DMS 273 (cell line): ENCODE measurements at regions not wholly inside any gene's neighbourhood (a gene's known extent, or its start where the extent isn't known, plus 50 kb on each side); places are given as distances from the start of the nearest gene placed in this dataset.
A peak's percentile ranks its signal among the peaks of the same experiment; 100 is the strongest.

Experiments
- DNase-seq: peaks from one replicate; lab custom pipeline; 2025; ENCODE audit not compliant: unreplicated experiment; lab: John Stamatoyannopoulos, UW

GRCh38 chr13:64417581-64417980 is 2812.6 kb downstream of the PCDH9 start:
- no peak for DNase-seq

- no peak for DNase-seq
Observed at GRCh38 chr13:64414381-64414780, 2815.8 kb downstream of the PCDH9 start.

- no peak for DNase-seq
Observed at GRCh38 chr13:64413529-64413928, 2816.6 kb downstream of the PCDH9 start.

- DNase-seq, result no peak
Observed at GRCh38 chr13:64410276-64411053, 2819.7 kb downstream of the PCDH9 start.

- DNase-seq, result no peak
Observed at GRCh38 chr13:64397701-64398100, 2832.4 kb downstream of the PCDH9 start.

- DNase-seq, result no peak
Observed at GRCh38 chr13:64377606-64378005, 2852.5 kb downstream of the PCDH9 start.

GRCh38 chr13:64371461-64371860 is 2858.7 kb downstream of the PCDH9 start:
- DNase-seq, result no peak

- no peak for DNase-seq
Observed at GRCh38 chr13:64371045-64371444, 2859.1 kb downstream of the PCDH9 start.

- no peak for DNase-seq
Observed at GRCh38 chr13:64369121-64369520, 2861.0 kb downstream of the PCDH9 start.

GRCh38 chr13:64362564-64362963 is 2867.6 kb downstream of the PCDH9 start:
- no peak for DNase-seq

GRCh38 chr13:64347664-64348063 is 2882.5 kb downstream of the PCDH9 start:
- DNase-seq, result no peak

- no peak for DNase-seq
Observed at GRCh38 chr13:64339373-64340063, 2890.6 kb downstream of the PCDH9 start.

GRCh38 chr13:64338671-64339070 is 2891.5 kb downstream of the PCDH9 start:
- DNase-seq, result no peak

GRCh38 chr13:64333888-64334287 is 2896.2 kb downstream of the PCDH9 start:
- DNase-seq, result no peak

- peak; percentile 17 for DNase-seq
Observed at GRCh38 chr13:64332048-64332447, 2898.1 kb downstream of the PCDH9 start.

- DNase-seq, result peak; percentile 28
Observed at GRCh38 chr13:64327505-64328194, 2902.5 kb downstream of the PCDH9 start.

GRCh38 chr13:64314331-64314730 is 2898.7 kb upstream of the PCDH20 start:
- no peak for DNase-seq

GRCh38 chr13:64311948-64312347 is 2896.3 kb upstream of the PCDH20 start:
- no peak for DNase-seq

- DNase-seq, result no peak
Observed at GRCh38 chr13:64311112-64311511, 2895.5 kb upstream of the PCDH20 start.

- no peak for DNase-seq
Observed at GRCh38 chr13:64305246-64305645, 2889.6 kb upstream of the PCDH20 start.

GRCh38 chr13:64300239-64300638 is 2884.6 kb upstream of the PCDH20 start:
- no peak for DNase-seq

GRCh38 chr13:64293923-64294322 is 2878.3 kb upstream of the PCDH20 start:
- no peak for DNase-seq
